HUES48 (cell line): ENCODE measurements at regions not wholly inside any gene's neighbourhood (a gene's known extent, or its start where the extent isn't known, plus 50 kb on each side); places are given as distances from the start of the nearest gene placed in this dataset.

ENCODE experiments used
- H3K27ac ChIP-seq: one replicate; pipeline ENCODE4 v1.7.0; 2013; ENCODE audit warnings: low read depth, low read length, inconsistent platforms
- H3K27me3 ChIP-seq: 2 replicates; pipeline ENCODE4 v1.6.1; 2013; ENCODE audit warnings: mild to moderate bottlenecking, low read length; ENCODE audit not compliant: control insufficient read depth, insufficient read depth
- H3K36me3 ChIP-seq: 2 replicates; pipeline ENCODE4 v1.6.1; 2013; ENCODE audit warnings: low read length; ENCODE audit not compliant: control insufficient read depth, insufficient read depth
- H3K4me1 ChIP-seq: 2 replicates; pipeline ENCODE4 v1.6.1; 2013; ENCODE audit warnings: mild to moderate bottlenecking, low read length; ENCODE audit not compliant: control insufficient read depth, insufficient read depth
- H3K4me3 ChIP-seq: 2 replicates; pipeline ENCODE4 v1.5.1; 2013; ENCODE audit warnings: mild to moderate bottlenecking, low read depth, low read length
- H3K9ac ChIP-seq: 2 replicates; pipeline ENCODE4 v1.6.1; 2013; ENCODE audit warnings: mild to moderate bottlenecking, low read depth, low read length, moderate library complexity
- H3K9me3 ChIP-seq: 2 replicates; pipeline ENCODE4 v1.6.1; 2013; ENCODE audit warnings: low read length; ENCODE audit not compliant: control insufficient read depth, insufficient read depth

DNA sequence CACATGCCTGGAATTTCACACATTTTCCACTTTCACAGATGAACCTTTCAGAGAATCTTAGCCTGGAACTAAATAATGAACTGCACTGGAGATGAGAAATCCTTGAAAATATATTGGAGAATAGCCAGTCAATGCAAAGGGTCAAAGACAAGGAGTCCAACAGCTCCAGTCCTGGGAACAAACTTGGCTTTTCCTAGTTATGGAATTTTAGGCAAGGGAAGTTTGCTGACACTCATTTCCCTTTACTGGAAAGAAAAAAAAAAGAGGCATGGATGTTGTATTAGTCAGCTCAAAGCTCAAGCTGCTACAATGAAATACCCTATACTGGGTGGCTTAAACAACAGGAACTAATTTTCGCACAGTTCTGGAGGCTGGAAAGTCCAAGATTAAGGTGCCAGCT, 690.8 kb upstream of the ARPP21 start:
- no peaks in the 10 kb centered on the region for H3K27me3 ChIP-seq
- H3K9me3 ChIP-seq: no peaks in the 10 kb centered on the region
- no peak overlapping the region for H3K27ac ChIP-seq
- H3K4me3 ChIP-seq: no peak overlapping the region
- no peaks in the 10 kb centered on the region for H3K4me1 ChIP-seq
- no peak overlapping the region for H3K9ac ChIP-seq
- no peaks in the 10 kb centered on the region for H3K36me3 ChIP-seq

- H3K9me3 ChIP-seq: no peaks in the 10 kb centered on the region
- 0 out of 2 replicates have a peak, but pooled peaks cover 5% of the 10 kb centered on the region for H3K4me1 ChIP-seq
- H3K4me3 ChIP-seq: no peak overlapping the region
- H3K36me3 ChIP-seq: no peaks in the 10 kb centered on the region
- H3K27ac ChIP-seq: no peak overlapping the region
- no peak overlapping the region for H3K9ac ChIP-seq
- H3K27me3 ChIP-seq: no peaks in the 10 kb centered on the region
Measured at GRCh38 chr3:34955680-34956079, 683.6 kb upstream of the ARPP21 start.

- 0 out of 2 replicates have a peak, but pooled peaks cover 5% of the 10 kb centered on the region for H3K4me1 ChIP-seq
- H3K27ac ChIP-seq: no peak overlapping the region
- no peaks in the 10 kb centered on the region for H3K27me3 ChIP-seq
- no peak overlapping the region for H3K4me3 ChIP-seq
- H3K9ac ChIP-seq: no peak overlapping the region
- no peaks in the 10 kb centered on the region for H3K36me3 ChIP-seq
- H3K9me3 ChIP-seq: no peaks in the 10 kb centered on the region
Measured at GRCh38 chr3:34956511-34956910, 682.8 kb upstream of the ARPP21 start.

DNA sequence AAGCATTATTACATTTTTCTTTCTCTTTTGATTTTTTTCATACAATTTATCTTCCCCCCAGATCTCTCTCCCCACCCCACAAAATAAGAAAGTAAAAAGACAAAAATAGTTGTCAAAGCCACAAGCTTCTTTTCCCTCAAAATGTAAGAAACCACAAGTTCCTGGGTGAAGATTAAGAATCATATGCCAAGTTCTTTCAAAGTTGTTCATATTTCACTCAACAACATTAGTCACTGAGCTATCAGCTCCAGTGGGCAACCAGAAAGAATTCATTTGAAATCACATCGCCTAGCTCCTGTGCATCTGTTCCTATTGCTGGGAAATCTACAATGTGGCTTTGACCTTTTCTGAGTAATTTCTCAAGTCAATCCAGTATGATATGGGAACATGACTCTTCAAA, 681.6 kb upstream of the ARPP21 start:
- H3K9ac ChIP-seq: no peak overlapping the region
- no peaks in the 10 kb centered on the region for H3K9me3 ChIP-seq
- no peak overlapping the region for H3K27ac ChIP-seq
- H3K4me1 ChIP-seq: 0 out of 2 replicates have a peak, but pooled peaks cover 5% of the 10 kb centered on the region
- no peak overlapping the region for H3K4me3 ChIP-seq
- no peaks in the 10 kb centered on the region for H3K36me3 ChIP-seq
- no peaks in the 10 kb centered on the region for H3K27me3 ChIP-seq

DNA sequence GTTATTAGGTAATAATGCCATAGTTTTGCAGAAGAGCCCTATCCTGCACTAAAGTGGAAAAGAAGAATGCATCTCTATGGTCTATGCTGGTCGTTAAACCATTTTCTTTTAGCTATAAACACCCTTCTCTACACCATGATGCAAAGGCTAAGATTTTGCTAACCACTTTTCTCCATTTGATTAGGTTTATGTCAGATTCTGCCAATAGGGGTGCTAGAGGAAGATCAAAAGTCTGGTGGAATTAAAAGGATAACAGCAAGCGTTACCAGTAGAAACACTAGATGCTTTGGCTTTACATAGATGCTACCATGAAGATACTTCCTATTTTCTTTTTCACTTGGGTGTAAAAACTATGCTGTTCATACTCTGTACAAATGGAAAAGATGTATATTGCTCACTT, 669.8 kb upstream of the ARPP21 start:
- H3K27me3 ChIP-seq: no peaks in the 10 kb centered on the region
- H3K4me3 ChIP-seq: no peak overlapping the region
- H3K9ac ChIP-seq: no peak overlapping the region
- no peak overlapping the region for H3K27ac ChIP-seq
- no peaks in the 10 kb centered on the region for H3K36me3 ChIP-seq
- no peaks in the 10 kb centered on the region for H3K9me3 ChIP-seq
- no peaks in the 10 kb centered on the region for H3K4me1 ChIP-seq

GRCh38 chr3:34972481-34972880, 666.8 kb upstream of the ARPP21 start:
- no peak overlapping the region for H3K27ac ChIP-seq

GRCh38 chr3:34973586-34973985, 665.7 kb upstream of the ARPP21 start:
- no peaks in the 10 kb centered on the region for H3K27me3 ChIP-seq
- no peak overlapping the region for H3K9ac ChIP-seq
- H3K36me3 ChIP-seq: no peaks in the 10 kb centered on the region
- no peaks in the 10 kb centered on the region for H3K4me1 ChIP-seq
- no peak overlapping the region for H3K27ac ChIP-seq
- no peak overlapping the region for H3K4me3 ChIP-seq
- no peaks in the 10 kb centered on the region; the same call in 1 of the 2 replicates for H3K9me3 ChIP-seq

More at GRCh38 chr3:34972481-34972880, 666.8 kb upstream of the ARPP21 start:
- H3K4me1 ChIP-seq: no peaks in the 10 kb centered on the region
- H3K9me3 ChIP-seq: no peaks in the 10 kb centered on the region; the same call in 1 of the 2 replicates
- H3K9ac ChIP-seq: no peak overlapping the region
- no peak overlapping the region for H3K4me3 ChIP-seq
- H3K36me3 ChIP-seq: no peaks in the 10 kb centered on the region
- H3K27me3 ChIP-seq: no peaks in the 10 kb centered on the region

- no peaks in the 10 kb centered on the region for H3K4me1 ChIP-seq
- no peaks in the 10 kb centered on the region for H3K27me3 ChIP-seq
- H3K36me3 ChIP-seq: no peaks in the 10 kb centered on the region
- no peak overlapping the region for H3K9ac ChIP-seq
- no peak overlapping the region for H3K4me3 ChIP-seq
- H3K9me3 ChIP-seq: no peaks in the 10 kb centered on the region
- H3K27ac ChIP-seq: no peak overlapping the region
Measured at GRCh38 chr3:34983631-34984030, 655.7 kb upstream of the ARPP21 start.

DNA sequence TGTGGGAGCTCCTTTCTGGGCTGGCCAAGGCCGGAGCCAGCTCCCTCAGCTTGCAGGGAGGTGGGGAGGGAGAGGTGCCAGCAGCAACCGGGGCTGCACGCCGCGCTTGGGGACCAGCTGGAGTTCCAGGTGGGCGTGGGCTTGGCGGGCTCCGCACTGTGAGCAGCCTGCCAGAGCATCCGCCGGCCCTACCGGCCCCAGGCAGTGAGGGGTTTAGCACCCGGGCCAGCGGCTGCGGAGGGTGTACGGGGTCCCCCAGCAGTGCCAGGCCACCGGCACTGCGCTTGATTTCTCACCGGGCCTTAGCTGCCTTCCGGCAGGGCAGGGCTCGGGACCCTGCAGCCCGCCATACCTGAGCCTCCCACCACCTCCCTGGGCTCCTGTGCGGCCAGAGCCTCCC, 651.0 kb upstream of the ARPP21 start:
- no peaks in the 10 kb centered on the region for H3K27me3 ChIP-seq
- no peaks in the 10 kb centered on the region for H3K9me3 ChIP-seq
- H3K9ac ChIP-seq: no peak overlapping the region
- H3K4me1 ChIP-seq: no peaks in the 10 kb centered on the region
- no peaks in the 10 kb centered on the region for H3K36me3 ChIP-seq
- no peak overlapping the region for H3K4me3 ChIP-seq
- H3K27ac ChIP-seq: no peak overlapping the region

GRCh38 chr3:34995796-34996430, 643.4 kb upstream of the ARPP21 start:
- Histone ChIP-seq H3K27me3 (no peaks in the 10 kb centered on the region), H3K9me3 (no peaks in the 10 kb centered on the region), H3K4me1 (no peaks in the 10 kb centered on the region; the same call in 1 of the 2 replicates), H3K27ac (no peak overlapping the region), H3K36me3 (no peaks in the 10 kb centered on the region), H3K4me3 (no peak overlapping the region), H3K9ac (no peak overlapping the region)

- Histone ChIP-seq H3K27me3 (no peaks in the 10 kb centered on the region), H3K27ac (no peak overlapping the region), H3K9me3 (no peaks in the 10 kb centered on the region), H3K9ac (no peak overlapping the region), H3K4me1 (peaks cover 4% of the 10 kb centered on the region; the same call in 1 of the 2 replicates), H3K4me3 (no peak overlapping the region), H3K36me3 (no peaks in the 10 kb centered on the region)
Measured at GRCh38 chr3:34998902-34999301, 640.4 kb upstream of the ARPP21 start.
